ENCODE measurements at regions not wholly inside any gene's neighbourhood (a gene's known extent, or its start where the extent isn't known, plus 50 kb on each side); places are given as distances from the start of the nearest gene placed in this dataset.

GRCh38 chr2:10983711-10984110, 72.0 kb downstream of the KCNF1 start:
- Histone ChIP-seq H3K27ac (ENCODE audit: low read depth in 2 of 2, low read length in 1 of 2) (no peak overlapping the region), H2AFZ (ENCODE audit: low read depth) (no peak overlapping the region), H3F3A (replicated peaks; ENCODE audit: insufficient read depth) (no peaks in the 10 kb centered on the region), H3K4me2 (no peak overlapping the region), H3K36me3 (replicated peaks in 1 of 2; ENCODE audit: control insufficient read depth in 1 of 2, insufficient read depth in 2 of 2, low read length in 1 of 2) (no peaks in the 10 kb centered on the region), H3K4me3 (ENCODE audit: low read depth in 2 of 2, low read length in 1 of 2) (no peak overlapping the region), H3K9me2 (no peaks in the 10 kb centered on the region), H4K20me1 (ENCODE audit: insufficient read depth) (no peaks in the 10 kb centered on the region), H3K27me3 (ENCODE audit: insufficient read depth) (peaks cover 15% of the 10 kb centered on the region), H3K9ac (no peak overlapping the region), H3K4me1 (ENCODE audit: control insufficient read depth in 1 of 2, insufficient read depth in 2 of 2, low read depth in 1 of 2, low read length in 1 of 2) (no peaks in the 10 kb centered on the region), H3K79me2 (ENCODE audit: insufficient read depth) (no peaks in the 10 kb centered on the region), H3K9me3 (no peaks in the 10 kb centered on the region)
- no peak for DNase-seq
- TF ChIP-seq FOSL2 (IDR thresholded peaks at IDR 0.05; ENCODE audit: borderline replicate concordance, low read depth) (no peak), USF1 (IDR thresholded peaks at IDR 0.05; ENCODE audit: borderline replicate concordance, low read depth) (no peak), MXI1 (IDR thresholded peaks at IDR 0.05; ENCODE audit: low read depth, low read length) (no peak), RCOR1 (IDR thresholded peaks at IDR 0.05; ENCODE audit: low read length) (no peak), RFX5 (IDR thresholded peaks at IDR 0.05; ENCODE audit: low read length) (no peak), TEAD4 (IDR thresholded peaks at IDR 0.05; ENCODE audit: borderline replicate concordance, insufficient read depth) (no peak), TAF1 (IDR thresholded peaks at IDR 0.05; ENCODE audit: borderline replicate concordance, low read depth, low read length) (no peak)
- CTCF ChIA-PET: interaction anchor here (0.8 to 1.1 kb wide), 2 partner anchors 11 to 141 kb away, joined by 3 read pairs; no protein-coding TSS in a partner anchor
- POLR2A ChIA-PET: no interaction called here
- 60% methylated on average over 12 of the region's 12 CpGs for WGBS (ENCODE audit: low lambda C conversion rate)

GRCh38 chr2:10984418-10985135, 72.8 kb downstream of the KCNF1 start:
- Histone ChIP-seq H3K36me3 (replicated peaks in 1 of 2; ENCODE audit: control insufficient read depth in 1 of 2, insufficient read depth in 2 of 2, low read length in 1 of 2) (no peaks in the 10 kb centered on the region), H3K79me2 (ENCODE audit: insufficient read depth) (no peaks in the 10 kb centered on the region), H3K9me2 (no peaks in the 10 kb centered on the region), H3K27me3 (ENCODE audit: insufficient read depth) (peaks cover 10% of the 10 kb centered on the region), H3K9ac (no peak overlapping the region), H3K27ac (ENCODE audit: low read depth in 2 of 2, low read length in 1 of 2) (no peak overlapping the region), H3K4me3 (ENCODE audit: low read depth in 2 of 2, low read length in 1 of 2) (no peak overlapping the region), H4K20me1 (ENCODE audit: insufficient read depth) (no peaks in the 10 kb centered on the region), H3F3A (replicated peaks; ENCODE audit: insufficient read depth) (no peaks in the 10 kb centered on the region), H2AFZ (ENCODE audit: low read depth) (no peak overlapping the region), H3K4me1 (ENCODE audit: control insufficient read depth in 1 of 2, insufficient read depth in 2 of 2, low read depth in 1 of 2, low read length in 1 of 2) (no peaks in the 10 kb centered on the region), H3K9me3 (no peaks in the 10 kb centered on the region), H3K4me2 (no peak overlapping the region)
- DNase-seq: no peak
- 45% methylated on average over 6 of the region's 6 CpGs for WGBS (ENCODE audit: low lambda C conversion rate)
- TF ChIP-seq USF2 (IDR thresholded peaks at IDR 0.05; ENCODE audit: borderline replicate concordance, low read depth, low read length) (no peak), YY1 (IDR thresholded peaks at IDR 0.05; ENCODE audit: low read depth) (no peak), EZH2phosphoT487 (IDR thresholded peaks at IDR 0.05; ENCODE audit: borderline replicate concordance, low read depth) (no peak), ZBTB33 (IDR thresholded peaks at IDR 0.05; ENCODE audit: borderline replicate concordance, low read depth) (no peak), JUND (IDR thresholded peaks at IDR 0.05) (no peak), NFIC (IDR thresholded peaks at IDR 0.05; ENCODE audit: borderline replicate concordance) (no peak), IRF3 (IDR thresholded peaks at IDR 0.05; ENCODE audit: low read depth, low read length) (no peak), TAF1 (IDR thresholded peaks at IDR 0.05; ENCODE audit: borderline replicate concordance, low read depth, low read length) (no peak), RAD21 (IDR thresholded peaks at IDR 0.05; ENCODE audit: low read length) (no peak), RXRA (IDR thresholded peaks at IDR 0.05; ENCODE audit: borderline replicate concordance, low read depth) (no peak), TCF12 (IDR thresholded peaks at IDR 0.05) (no peak), FOXJ3 (CRISPR knock-in tag; IDR thresholded peaks at IDR 0.05) (no peak)
- ChIA-PET POLR2A (no interaction called here), CTCF (interaction anchor here (0.9 kb wide), 1 partner anchor 78 kb away, joined by 3 read pairs; no protein-coding TSS in a partner anchor)

All from SK-N-SH (cell line).